ENCODE measurements at regions not wholly inside any gene's neighbourhood (a gene's known extent, or its start where the extent isn't known, plus 50 kb on each side); places are given as distances from the start of the nearest gene placed in this dataset.
"Not testable (repeated sequence)": the region's sequence is repeated elsewhere in the genome, so short reads cannot be mapped to it uniquely, and the experiment has no call there.

DNA sequence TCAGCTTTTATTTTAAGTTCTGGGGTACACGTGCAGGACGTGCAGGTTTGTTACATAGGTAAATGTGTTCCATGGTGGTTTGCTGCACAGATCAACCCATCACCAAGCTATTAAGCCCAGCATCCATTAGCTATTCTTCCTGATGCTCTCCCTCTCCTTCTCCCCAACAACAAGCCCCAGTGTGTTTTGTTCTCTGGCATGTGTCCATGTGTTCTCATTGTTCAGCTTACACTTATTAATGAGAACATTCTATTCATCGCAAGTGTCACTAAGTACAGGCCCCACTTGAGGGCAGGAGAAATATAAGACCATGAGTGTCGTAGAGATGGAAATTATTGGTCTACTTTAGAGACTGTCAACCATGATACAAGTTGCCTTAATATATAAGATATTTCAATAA is 615.1 kb downstream of the CDH8 start:
- no peak for DNase-seq

DNA sequence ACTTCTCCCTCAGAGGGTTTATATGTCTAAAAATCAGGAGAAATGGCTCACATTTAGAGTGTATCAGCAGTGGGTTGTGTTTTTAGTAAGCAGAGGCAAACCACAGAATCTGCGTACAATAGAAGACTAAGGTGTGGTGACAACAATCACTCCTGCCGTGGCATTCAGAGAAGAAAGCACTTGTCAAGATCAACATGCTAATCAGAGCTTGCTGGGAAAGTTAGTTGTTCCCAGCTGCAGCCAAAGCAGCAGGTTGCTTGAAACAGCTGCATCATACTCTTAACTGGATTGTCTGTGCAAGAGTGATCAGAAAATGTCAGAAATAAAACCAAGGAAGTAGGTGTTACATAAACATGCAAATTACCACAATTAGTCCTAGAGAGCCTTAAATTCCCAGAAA is 616.4 kb downstream of the CDH8 start:
- DNase-seq, result no peak

DNA sequence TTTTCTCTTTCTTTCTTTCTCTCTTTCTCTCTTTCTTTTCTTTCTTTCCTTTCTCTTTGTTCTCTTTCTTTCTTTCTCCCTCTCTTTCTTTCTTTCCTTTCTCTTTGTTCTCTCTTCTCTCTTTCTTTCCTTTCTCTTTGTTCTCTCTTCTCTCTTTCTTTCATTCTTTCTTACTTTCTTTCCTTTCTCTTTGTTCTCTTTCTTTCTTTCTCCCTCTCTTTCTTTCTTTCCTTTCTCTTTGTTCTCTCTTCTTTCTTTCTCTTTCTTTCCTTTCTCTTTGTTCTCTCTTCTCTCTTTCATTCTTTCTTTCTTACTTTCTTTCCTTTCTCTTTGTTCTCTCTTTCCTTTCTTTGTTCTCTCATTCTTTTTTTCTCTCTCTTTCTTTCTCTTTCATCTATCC is 617.4 kb downstream of the CDH8 start:
- DNase-seq, result not testable (repeated sequence)

DNA sequence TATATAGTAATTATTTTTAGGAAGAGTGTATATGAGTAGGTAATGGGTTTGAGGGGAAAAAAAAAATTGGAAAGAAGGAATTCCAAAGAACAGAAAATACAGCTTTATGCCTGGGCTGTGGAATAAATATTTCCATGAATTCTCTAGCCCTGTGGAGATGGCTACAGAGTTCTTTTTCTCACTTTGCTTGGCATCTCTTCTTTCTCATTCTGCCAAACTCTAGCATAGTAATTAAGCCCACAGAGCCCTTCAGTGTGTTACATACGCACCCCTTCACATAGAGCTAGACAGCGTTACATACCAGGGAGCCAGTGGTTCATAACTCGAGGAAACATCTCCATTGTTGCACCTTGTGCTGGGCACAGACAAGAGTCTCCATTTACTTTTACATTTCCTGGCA is 621.1 kb downstream of the CDH8 start:
- no peak for DNase-seq

DNA sequence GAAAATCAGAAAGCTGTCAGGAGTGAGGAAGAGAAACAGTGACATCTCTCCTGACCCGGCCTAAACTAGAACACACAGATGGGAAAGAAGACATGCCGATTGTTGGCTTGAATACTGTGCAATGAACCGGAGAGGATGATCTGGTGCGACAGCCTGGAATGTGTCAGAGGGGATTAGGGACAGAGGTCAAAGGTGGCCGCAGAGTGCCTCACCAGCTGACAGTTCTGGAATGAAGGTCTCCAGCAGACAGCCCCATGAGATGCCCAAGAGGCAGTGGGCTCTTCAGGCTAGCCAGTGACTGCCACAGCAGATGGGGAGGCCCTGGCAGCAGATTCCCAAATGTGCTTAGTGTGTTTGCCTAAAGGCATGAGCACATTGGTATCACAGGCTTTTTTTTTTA is 623.2 kb downstream of the CDH8 start:
- DNase-seq, result no peak

DNA sequence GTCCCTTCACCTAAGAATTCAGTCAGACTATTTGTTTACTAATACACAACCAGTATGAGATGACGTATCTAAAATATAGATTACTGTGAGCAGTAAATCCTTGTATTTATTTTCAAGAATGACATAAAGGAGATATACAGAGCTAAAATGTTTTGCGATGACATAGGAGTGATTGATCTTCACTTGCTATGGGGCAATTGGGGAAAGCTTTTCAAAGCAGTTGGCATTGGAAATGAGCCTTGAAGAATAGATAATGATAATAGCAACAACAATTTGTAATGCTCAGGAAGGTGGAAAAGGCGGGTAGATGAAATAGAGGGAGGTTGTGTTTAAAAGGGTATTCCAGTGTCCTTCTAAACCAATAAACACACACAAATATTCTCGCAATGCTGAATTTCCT is 623.7 kb downstream of the CDH8 start:
- no peak for DNase-seq

DNA sequence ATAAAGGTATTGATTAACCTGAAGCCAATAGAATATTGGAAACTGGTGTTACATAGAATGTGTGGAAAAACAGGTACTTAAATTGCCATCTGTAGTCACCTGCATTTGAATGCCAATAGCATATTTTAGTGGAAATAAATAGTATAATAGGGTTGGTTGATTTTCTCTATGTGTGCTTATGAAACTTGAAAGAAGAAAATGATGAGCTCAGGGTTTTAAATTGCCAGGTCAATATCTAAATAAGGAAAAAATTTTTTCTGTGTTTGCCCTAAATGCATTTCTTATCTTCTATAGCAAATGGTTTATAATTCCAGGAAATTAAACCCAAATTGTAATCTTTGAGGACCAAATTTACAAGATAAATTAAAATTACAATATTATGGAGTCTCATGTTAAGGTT is 626.6 kb downstream of the CDH8 start:
- no peak for DNase-seq

DNA sequence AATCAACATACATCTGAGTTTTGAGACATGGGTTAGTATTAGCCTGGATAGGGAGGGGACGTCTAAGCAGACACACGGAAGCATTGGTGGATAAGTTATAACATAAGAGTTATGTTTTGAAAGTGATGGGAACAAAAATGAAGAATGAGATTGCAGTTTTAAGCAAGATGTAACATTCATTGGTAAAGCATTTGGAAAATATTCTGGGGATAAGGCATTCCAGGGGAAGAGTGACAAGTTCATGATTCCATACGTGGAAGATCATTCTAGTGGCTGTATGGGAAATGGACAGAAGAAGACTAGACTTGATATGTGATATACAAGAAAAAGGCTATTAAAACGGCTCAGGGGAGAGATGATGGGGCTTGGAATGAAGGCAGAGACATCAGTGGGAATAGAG is 632.9 kb downstream of the CDH8 start:
- no peak for DNase-seq

DNA sequence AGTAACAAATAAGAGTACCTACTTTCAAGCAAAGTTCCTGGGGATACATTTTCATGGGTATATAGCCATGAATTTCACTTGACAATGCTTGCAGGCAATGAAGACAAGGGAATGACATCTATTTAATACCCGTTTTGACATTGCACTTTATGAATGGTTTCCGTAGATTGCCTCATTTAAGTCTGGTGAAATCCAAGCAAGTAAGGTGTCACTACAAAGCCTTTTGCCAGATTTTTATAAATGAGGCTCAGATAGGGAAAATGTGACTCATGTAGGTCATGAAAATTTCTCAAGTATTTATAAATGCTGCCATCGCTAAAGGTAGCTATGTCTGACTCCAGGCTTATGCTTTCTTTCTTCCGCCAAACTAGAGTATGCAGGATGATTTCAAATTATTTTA is 644.3 kb downstream of the CDH8 start:
- no peak for DNase-seq

DNA sequence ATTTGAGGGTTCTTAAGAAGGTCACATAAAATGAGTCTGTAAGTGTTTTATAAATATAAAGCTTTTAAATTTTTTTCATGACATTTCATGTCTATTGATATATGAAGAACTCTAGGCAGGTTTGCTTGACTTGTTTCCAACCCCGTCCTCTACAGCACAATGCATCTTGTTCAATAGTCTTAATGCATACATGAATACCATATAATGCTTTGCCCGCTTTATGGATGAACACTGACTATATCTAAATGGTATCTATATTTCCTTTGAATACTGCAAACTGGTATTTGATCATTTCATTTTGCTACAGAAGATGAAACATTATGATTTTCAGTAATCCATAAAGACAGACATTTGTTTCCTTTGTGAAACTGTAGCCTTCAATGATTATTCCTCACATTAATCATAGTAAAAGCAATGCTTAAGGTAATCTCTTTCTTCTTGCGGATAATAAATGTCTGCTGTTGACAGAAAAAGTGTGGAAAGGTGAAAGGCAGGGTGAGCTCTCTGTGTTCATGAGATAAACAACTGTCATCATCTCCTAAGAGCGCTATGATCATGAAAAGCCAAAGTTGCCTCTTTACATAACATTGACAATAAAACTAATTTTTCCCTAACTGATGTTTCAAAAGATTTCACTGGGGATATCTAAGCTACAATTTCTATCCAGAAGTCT is 645.1 kb downstream of the CDH8 start:
- no peak for DNase-seq

DNA sequence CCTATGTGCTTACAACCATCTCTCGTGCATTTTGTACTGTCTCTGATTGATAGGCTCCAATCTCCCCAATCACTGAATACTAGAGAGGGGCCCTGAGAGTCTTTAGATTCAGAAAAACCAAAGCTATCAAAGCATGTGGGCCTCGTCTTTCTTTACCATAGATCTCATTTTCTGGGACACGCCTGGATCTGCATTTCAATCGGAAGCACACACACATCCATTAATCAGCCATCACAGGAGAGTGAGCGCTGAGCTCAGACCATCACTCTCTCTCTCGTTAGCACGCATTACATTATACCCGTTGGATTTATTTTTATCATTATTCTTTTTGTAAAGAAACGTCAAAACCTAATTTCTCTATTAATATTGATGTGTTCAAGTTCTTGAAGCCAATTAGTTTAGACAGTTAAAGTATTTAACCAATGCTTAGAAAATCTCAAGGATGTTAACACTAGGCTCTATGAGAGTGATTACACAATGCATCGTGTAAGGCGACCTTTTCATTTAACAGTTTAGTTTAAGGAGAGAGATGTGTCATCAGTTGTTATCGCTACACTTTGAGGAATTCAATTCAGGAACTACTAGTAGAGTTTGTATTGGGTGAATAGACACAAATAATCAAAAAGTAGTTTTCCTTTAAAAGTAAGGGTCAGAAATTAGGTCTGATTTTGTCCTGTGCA is 650.7 kb downstream of the CDH8 start:
- no peak for DNase-seq

DNA sequence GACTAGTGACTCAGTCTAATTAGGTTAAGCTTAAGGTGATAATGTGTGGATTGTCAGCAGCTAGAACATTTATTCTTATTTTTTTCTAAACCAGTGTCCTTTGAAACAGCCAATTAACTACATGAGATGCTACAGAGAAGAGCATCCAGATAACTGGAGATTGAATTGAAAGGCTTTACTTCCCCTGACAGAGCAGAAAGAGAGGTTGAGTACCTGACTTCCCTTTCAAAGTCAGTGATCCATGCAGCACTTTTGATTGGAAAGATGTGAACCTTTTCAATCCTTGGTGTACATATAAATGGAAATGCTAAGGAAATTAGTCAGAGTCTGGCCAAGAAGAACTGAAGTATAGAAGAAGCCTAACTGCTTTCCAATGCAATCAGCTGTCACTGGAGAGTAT is 653.8 kb downstream of the CDH8 start:
- no peak for DNase-seq

DNA sequence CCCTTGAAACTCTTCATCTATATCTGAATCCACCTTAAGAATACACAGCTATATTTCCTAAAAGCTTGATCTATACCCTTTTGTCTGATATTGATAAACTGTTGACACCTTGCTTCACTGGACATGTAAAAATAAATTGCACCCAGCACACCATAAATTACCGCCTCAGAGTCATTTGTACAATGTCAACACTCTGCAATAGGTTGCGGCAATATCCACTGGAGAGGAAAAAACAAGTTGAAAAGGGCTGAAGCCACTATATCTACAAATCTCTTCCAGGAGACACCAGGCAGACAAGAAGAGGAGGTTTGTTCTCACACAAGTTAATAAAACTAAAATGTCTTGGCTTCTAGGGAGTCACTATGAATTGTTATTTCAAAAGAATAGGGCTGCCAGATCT is 656.9 kb downstream of the CDH8 start:
- no peak for DNase-seq

DNA sequence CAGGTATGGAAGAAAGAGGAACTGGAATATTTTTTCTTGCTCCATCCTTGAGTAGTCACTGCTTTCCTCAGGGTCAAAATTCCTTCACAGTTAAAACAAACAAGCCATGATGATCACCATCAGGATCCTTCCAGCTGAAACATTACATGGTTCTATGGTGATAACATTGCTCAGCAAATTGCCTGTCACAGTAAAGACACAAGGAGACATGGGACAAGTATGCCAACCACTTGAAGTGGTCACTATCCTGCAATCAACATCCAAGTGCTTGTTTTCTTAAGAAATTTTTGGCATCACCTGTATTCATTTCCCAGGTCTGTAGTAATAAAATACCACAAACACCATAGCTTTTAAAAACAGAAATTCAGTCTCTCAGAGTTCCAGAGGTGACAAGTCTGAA is 662.2 kb downstream of the CDH8 start:
- no peak for DNase-seq

DNA sequence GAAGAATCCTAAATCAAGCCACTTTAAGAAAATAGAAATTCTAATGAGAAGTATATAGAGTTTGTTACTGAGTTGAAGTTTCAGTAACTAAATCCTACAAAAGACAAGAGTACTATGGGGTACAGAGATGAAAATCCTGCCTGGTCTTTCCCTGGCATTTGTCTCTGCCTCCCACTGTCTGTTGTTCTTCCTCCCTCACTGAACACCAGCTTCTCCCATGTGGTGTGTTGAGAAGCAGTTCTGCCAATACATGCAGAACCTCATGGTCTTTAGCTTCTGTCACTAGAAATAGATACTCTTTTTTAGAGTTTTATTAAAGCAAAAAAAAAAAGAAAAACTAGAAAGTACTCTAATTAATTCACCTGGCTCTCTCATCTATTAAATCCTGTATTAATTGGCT is 664.4 kb downstream of the CDH8 start:
- DNase-seq, result no peak

DNA sequence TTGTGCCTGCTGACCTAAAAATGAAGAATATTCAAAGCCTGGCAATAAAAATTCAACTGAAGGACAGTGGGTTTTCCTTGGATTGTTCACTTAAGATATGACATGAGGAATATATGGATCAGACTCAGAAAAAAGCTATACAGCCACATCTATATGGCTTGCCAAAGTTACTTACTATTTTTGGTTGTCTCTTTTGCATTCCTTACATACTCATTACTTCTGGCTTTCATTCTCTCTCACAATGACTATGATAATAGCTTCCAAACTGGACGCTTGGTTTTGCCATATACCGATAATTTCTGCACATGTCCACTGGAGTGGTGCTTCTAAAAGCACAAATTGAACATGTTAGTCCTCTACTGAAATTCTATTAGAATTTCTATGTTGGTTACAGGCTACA is 664.9 kb downstream of the CDH8 start:
- no peak for DNase-seq

DNA sequence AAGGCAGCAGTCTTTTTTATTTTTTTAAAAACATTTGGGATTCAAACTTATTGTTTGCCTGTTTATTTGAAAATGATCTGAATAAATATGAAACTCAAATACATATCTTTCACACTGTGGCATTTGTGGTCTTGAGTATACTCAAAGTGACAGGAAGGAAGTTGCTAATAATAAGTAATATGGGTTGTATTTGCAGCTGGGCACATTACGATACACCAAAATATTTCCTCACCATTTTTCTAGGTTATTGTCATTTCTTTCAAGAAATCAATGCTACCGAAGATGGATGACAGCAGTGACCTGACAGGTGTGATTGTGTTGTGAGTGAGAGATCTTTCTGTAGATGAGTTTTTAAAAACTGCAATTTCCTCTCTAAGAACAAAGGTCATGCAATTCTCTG is 665.7 kb downstream of the CDH8 start:
- no peak for DNase-seq

DNA sequence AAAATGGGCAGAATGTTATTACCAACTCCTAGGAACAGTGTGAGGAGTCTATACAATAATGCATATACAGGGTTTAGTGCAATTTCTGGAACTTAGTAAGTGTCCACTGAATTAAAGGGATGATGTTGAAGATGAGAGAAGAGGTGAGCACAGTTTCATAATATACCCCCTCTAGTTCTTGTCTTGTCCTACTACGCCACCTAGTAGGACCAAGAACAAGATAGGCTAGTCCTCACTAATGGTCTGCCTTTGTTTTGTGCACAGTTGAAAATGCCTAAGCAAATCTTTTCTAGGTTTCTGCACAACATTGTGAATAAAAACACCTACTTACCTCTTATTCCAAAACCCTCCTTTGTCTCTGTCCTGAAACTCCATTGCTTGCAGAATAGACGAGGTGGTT is 670.2 kb downstream of the CDH8 start:
- no peak for DNase-seq

DNA sequence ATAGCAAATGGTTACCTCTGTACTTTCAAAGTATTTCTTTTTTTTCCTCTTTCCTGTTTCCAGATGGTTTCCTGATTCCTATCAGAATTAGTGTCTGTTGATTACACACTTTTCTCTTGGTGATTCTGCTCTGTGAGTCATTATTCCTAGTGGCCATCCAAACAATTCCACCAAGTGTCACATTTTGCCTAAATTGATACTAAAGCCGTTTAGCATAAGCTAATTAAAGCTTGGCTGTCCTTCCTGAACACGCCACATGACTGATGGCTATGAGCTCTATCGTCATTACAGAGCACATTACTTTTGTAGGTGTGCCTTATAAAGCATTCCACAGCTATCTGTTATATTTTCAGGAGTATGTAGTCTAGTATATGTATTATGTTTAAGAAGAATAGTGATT is 671.2 kb downstream of the CDH8 start:
- no peak for DNase-seq

DNA sequence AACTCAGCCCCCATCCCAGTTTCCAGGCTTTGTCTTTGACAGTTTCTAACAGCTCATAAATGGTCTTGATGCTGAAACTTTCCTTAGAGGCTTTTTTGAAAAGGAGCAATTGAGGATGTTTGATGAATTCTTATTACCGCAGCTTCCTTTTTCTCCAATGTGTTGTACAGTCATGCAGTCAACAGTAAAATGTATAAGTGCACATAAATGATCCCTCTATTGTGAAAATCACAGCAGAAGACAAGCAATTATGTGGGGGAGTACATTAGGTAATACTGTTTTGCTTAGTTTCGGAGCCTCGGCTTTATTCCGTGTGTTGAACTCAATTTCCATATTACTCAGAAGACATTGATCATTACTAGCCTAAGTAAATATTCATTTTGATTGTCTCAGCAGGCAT is 673.7 kb downstream of the CDH8 start:
- no peak for DNase-seq

DNA sequence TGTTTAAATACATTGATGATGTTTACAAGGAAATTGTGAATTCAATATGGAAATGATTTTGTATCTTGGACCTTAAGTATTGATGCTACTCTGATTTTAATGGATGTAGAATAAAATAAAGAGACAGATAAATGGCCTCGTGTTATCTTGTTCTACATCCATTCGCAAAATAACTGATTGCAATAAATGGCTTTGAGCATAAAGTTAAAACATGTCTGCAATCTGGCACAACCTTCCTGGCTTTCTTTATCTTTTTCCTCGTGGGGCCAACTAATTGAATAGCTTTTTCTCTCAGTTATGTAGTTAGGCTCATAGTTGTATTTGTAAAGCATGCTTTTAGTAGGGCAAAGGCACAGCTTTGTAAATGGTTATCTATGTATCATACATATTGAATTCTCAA is 691.4 kb downstream of the CDH8 start:
- DNase-seq, result no peak

DNA sequence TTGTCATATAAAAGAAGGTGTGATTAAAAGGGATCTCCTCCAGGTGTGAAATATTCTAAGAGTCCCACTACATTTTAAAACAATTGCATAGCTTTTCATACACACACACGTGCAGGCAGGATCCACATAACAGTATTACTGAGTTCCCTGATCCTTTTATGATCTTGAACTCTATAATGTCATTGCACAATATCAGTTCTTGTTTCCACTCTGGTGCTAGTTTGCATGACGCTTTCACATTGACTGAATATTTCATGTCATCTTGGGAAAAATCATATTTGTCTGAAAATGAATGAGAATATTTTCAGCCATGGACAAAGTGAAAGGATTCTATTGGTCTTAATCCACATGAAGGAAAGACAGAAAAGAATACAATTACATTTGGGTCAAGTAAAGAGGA is 703.8 kb downstream of the CDH8 start:
- DNase-seq, result no peak

DNA sequence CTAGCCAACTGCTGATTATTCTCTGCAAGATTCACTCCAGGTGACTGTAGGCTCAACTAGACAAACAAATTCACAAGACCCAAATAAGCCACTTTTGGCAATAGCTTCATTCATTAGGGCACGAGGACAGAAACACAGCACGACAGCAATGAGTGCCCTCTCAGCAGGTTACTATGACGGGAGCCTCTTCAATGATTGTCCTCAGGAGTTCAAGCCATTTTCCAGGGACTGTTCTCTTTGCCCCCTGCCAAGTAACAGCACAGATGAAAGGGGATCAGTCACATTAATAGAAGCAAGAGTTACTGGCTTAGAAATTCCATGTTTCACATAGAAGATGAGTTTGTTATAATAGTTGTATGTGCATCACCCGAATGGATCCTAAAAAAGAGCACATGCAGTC is 712.2 kb downstream of the CDH8 start:
- DNase-seq, result no peak

DNA sequence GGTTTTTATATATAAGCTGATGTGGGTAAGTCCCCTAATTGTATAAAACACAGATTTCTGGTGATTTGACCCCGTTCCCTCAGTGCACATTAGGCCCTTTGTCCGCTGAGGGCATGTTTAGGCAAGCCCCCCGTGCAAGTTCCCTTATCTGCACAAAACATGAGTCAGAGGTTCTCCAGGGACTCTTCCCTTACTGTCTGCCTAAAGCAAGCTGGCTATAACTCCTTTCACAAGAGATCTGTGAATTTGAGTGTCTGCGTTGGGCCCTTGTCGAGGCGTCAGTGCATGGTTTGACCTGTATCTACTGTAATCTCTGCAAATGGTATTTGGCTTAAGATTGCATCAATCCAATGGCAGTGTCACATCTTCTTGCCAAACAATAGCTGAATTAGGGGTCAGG is 712.8 kb downstream of the CDH8 start:
- no peak for DNase-seq

DNA sequence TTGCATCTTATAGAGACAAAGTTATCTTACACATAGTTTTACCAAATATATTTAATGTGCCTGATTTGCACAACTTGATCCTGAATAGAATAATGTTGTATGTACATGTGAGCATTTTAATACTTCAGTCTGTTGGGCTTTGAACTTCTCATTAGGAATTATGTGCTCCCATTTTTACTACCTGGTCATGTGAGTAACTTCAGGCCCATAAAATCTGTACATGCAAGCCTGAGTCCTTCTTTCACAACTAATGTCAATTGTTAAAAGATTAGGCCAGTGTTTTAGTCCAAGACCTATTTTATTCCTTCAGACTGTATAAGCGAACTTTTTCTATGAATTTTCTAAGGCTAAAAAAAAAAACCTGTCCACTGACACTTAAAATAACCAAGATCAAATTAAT is 715.4 kb downstream of the CDH8 start:
- no peak for DNase-seq

Measured in HCEC 1CT (cell line).